Upper lobe of left lung (tissue), 4 donors: ENCODE measurements at regions not wholly inside any gene's neighbourhood (a gene's known extent, or its start where the extent isn't known, plus 50 kb on each side); places are given as distances from the start of the nearest gene placed in this dataset.

Source experiments
- EP300 ChIP-seq, 4 donors: sonication (generic); formaldehyde crosslinking; IDR thresholded peaks; one replicate each; pipeline ENCODE4 v1.5.1; 2017; ENCODE audit warnings: antibody characterized with exemption in 4 of 4, control low read depth in 2 of 4
- TF ChIP-seq, protein P1 (sequence below), 6 experiments: fragments of 450-650 bp in 4 of 6; fragments of 200-600 bp in 2 of 6; sonication (generic) in 2 of 6; IDR thresholded peaks; one replicate each; pipeline ENCODE4 v1.5.1; 2016 to 2019; ENCODE audit warnings: antibody characterized with exemption in 6 of 6

DNA sequence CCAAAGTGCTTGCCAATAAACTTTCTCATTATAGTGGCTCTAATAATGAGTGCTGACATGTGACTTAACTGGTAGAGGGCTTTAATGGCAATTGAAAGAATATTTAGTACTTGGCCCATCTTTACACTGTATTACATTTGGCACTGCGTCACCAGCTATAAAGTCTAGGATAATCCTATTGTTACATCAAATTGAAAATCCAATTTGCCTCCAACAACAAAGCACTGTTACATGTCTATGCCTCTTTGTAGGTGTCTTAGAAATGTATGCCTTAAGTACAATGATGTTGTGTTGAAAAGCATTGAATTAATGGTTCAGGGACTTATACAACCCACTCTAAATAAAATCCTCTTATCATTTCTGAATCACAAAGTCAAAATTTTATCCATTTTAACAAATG lies 420.4 kb upstream of the JAG1 start:
- TF ChIP-seq, protein P1, sequence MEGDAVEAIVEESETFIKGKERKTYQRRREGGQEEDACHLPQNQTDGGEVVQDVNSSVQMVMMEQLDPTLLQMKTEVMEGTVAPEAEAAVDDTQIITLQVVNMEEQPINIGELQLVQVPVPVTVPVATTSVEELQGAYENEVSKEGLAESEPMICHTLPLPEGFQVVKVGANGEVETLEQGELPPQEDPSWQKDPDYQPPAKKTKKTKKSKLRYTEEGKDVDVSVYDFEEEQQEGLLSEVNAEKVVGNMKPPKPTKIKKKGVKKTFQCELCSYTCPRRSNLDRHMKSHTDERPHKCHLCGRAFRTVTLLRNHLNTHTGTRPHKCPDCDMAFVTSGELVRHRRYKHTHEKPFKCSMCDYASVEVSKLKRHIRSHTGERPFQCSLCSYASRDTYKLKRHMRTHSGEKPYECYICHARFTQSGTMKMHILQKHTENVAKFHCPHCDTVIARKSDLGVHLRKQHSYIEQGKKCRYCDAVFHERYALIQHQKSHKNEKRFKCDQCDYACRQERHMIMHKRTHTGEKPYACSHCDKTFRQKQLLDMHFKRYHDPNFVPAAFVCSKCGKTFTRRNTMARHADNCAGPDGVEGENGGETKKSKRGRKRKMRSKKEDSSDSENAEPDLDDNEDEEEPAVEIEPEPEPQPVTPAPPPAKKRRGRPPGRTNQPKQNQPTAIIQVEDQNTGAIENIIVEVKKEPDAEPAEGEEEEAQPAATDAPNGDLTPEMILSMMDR (IDR thresholded peaks at IDR 0.05): no peak
- TF ChIP-seq EP300 (IDR thresholded peaks at IDR 0.05): no peak
